ENCODE measurements at regions not wholly inside any gene's neighbourhood (a gene's known extent, or its start where the extent isn't known, plus 50 kb on each side); places are given as distances from the start of the nearest gene placed in this dataset.
"Not testable (repeated sequence)": the region's sequence is repeated elsewhere in the genome, so short reads cannot be mapped to it uniquely, and the experiment has no call there.

GRCh38 chr11:33449798-33450197, 192.6 kb downstream of the HIPK3 start:
- ATAC-seq (ENCODE audit: poor library complexity), result no peak
- intact Hi-C loops (cut with DNase I), result no loop called here
- no peak for DNase-seq

GRCh38 chr11:33448461-33449130, 191.4 kb downstream of the HIPK3 start:
- intact Hi-C loops (cut with DNase I), result no loop called here
- ATAC-seq (ENCODE audit: poor library complexity) (no peak), DNase-seq (no peak)

GRCh38 chr11:33445761-33446161, 188.6 kb downstream of the HIPK3 start:
- intact Hi-C loops (cut with DNase I), result no loop called here
- no peak for DNase-seq
- ATAC-seq (ENCODE audit: poor library complexity), result no peak

GRCh38 chr11:33444835-33445594, 187.8 kb downstream of the HIPK3 start:
- intact Hi-C loops (cut with DNase I), result no loop called here
- ATAC-seq (ENCODE audit: poor library complexity) (no peak), DNase-seq (no peak)

GRCh38 chr11:33443684-33444083, 186.5 kb downstream of the HIPK3 start:
- ATAC-seq (ENCODE audit: poor library complexity), result no peak
- DNase-seq, result no peak
- intact Hi-C loops (cut with DNase I), result no loop called here

- DNase-seq, result no peak
- ATAC-seq (ENCODE audit: poor library complexity), result no peak
- intact Hi-C loops (cut with DNase I), result no loop called here
These were observed 181.1 kb downstream of the HIPK3 start for GRCh38 chr11:33438301-33438700.

GRCh38 chr11:33437529-33437928, 180.3 kb downstream of the HIPK3 start:
- intact Hi-C loops (cut with DNase I), result no loop called here
- ATAC-seq (ENCODE audit: poor library complexity), result no peak
- no peak for DNase-seq

GRCh38 chr11:33435216-33435615, 178.0 kb downstream of the HIPK3 start:
- DNase-seq, result no peak
- no peak for ATAC-seq (ENCODE audit: poor library complexity)
- intact Hi-C loops (cut with DNase I), result no loop called here

- intact Hi-C loops (cut with DNase I), result no loop called here
- DNase-seq (no peak), ATAC-seq (ENCODE audit: poor library complexity) (no peak)
These were observed 177.1 kb downstream of the HIPK3 start for GRCh38 chr11:33434294-33434693.

GRCh38 chr11:33428435-33428834, 171.3 kb downstream of the HIPK3 start:
- ATAC-seq (ENCODE audit: poor library complexity); DNase-seq; intact Hi-C loops (cut with DNase I): not testable (repeated sequence)

GRCh38 chr11:33420959-33421566, 163.9 kb downstream of the HIPK3 start:
- ATAC-seq (ENCODE audit: poor library complexity) (no peak), DNase-seq (no peak)
- intact Hi-C loops (cut with DNase I), result no loop called here

- intact Hi-C loops (cut with DNase I), result no loop called here
- ATAC-seq (ENCODE audit: poor library complexity) (no peak), DNase-seq (no peak)
These were observed 162.7 kb downstream of the HIPK3 start for GRCh38 chr11:33419924-33420323.

GRCh38 chr11:33417121-33417520, 159.9 kb downstream of the HIPK3 start:
- DNase-seq (no peak), ATAC-seq (ENCODE audit: poor library complexity) (no peak)
- intact Hi-C loops (cut with DNase I), result no loop called here

GRCh38 chr11:33413301-33413700, 156.1 kb downstream of the HIPK3 start:
- no peak for ATAC-seq (ENCODE audit: poor library complexity)
- intact Hi-C loops (cut with DNase I), result no loop called here
- no peak for DNase-seq

- no peak for ATAC-seq (ENCODE audit: poor library complexity)
- intact Hi-C loops (cut with DNase I), result no loop called here
- DNase-seq, result no peak
These were observed 155.1 kb downstream of the HIPK3 start for GRCh38 chr11:33412241-33412640.

- intact Hi-C loops (cut with DNase I), result no loop called here
- no peak for DNase-seq
- no peak for ATAC-seq (ENCODE audit: poor library complexity)
These were observed 154.6 kb downstream of the HIPK3 start for GRCh38 chr11:33411751-33412150.

- DNase-seq (no peak), ATAC-seq (ENCODE audit: poor library complexity) (no peak)
- intact Hi-C loops (cut with DNase I), result no loop called here
These were observed 153.0 kb downstream of the HIPK3 start for GRCh38 chr11:33410086-33410765.

Data from Right ventricle myocardium superior (tissue), 1 donor.